ENCODE measurements at regions not wholly inside any gene's neighbourhood (a gene's known extent, or its start where the extent isn't known, plus 50 kb on each side); places are given as distances from the start of the nearest gene placed in this dataset.
"Not testable (repeated sequence)": the region's sequence is repeated elsewhere in the genome, so short reads cannot be mapped to it uniquely, and the experiment has no call there.

GRCh38 chr7:23931633-23932032, 221.6 kb downstream of the STK31 start:
- no peak for DNase-seq

- DNase-seq = no peak
Observed at GRCh38 chr7:23938215-23938614, 228.2 kb downstream of the STK31 start.

DNA sequence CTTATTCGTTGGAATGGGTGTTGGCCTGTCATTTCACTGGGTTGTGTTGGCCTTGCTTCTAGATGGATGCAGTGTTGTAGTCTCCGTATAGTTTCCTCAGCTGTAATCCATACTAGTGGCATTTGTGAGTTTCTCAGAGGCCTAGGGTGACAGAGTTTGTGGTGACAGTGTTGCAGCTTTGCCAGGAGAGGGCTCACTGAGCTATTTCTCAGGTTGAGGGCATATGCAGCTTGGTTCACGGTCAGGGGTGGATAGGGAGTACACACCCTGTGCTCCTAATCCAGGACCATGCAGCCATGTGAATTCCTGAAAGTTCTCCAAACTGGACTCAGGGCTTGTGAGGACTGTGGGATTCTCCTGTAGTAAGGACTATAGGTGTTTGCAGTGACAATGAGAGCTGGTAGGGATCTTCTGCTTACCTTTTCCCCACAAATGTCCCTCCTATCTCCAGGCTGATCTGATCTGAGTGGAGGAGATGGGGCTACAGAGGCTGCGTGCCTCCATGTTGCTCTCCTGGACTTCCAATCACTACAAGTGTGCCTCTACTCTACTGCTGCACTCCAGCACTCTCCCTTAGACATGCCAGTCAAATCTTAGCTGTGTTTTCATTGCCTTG, 229.0 kb downstream of the STK31 start:
- no peak for DNase-seq

- DNase-seq = not testable (repeated sequence)
Observed at GRCh38 chr7:23939747-23940146, 229.7 kb downstream of the STK31 start.

DNA sequence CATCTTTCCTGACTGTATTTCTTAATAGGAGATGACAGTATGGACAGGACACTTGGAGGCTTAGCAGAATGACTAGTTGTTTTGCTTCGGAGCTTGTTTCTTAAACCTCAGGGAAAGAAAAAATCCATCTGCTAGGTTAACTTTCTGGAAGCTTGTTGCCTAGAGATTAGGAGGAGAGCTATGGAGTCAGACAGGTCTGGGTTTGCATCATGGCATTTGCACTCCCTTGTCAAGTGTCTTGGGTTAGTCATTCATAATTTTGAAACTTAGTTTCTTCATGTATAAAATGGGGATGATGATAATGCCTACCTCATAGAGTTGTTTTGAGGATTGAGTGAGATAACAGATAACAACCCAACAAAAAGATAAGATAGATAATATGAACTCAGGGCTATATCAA, 231.5 kb downstream of the STK31 start:
- DNase-seq = no peak

DNA sequence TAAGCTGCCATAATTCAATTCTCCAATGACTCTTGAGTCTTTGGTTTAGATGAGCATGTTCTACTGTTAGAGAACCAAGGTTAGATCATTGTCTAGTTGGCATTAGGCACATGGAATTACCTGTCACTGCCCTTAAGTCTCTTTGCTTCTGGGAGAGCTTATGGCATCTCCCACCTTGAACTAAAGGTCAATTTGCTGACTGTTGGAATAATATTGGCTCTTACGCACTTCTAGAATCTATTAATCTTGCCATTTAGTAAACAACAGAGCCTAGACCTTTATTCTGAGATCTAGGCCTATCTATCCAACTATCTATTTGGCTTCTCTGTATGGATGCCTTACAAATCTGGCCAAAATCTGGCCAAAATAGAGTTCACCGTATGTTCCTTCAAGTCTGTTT, 232.0 kb downstream of the STK31 start:
- DNase-seq = no peak

GRCh38 chr7:23944131-23944530, 234.1 kb downstream of the STK31 start:
- DNase-seq = no peak

GRCh38 chr7:23945472-23945871, 235.5 kb downstream of the STK31 start:
- DNase-seq = no peak

GRCh38 chr7:23955145-23955544, 245.1 kb downstream of the STK31 start:
- no peak for DNase-seq

DNA sequence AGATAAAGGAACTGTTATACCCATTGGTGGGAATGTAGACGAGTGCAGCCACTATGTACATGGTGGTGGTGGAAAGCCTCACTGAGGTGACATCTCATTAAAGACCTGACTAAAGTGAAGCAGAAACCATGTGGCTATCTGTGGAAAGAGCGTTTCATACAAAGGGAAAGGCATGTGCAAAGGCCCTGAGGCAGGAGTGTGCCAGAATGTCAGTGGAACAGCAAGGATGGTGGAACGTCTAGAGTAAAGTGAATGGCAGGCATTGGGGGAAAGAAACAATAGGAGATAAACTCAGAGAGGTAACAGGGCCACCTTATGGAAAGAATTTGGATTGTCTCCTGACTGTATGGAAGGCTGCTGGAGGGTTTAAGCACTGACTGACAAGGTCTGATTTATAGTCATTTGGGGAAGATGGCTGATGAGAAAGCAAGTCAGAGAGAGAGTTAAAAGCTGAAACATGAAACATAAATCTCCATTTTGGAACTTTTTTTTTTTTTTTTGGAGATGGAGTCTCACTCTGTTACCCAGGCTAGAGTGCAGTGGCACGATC, 245.7 kb downstream of the STK31 start:
- no peak for DNase-seq

- no peak for DNase-seq
Observed at GRCh38 chr7:23956772-23957576, 247.0 kb downstream of the STK31 start.

DNA sequence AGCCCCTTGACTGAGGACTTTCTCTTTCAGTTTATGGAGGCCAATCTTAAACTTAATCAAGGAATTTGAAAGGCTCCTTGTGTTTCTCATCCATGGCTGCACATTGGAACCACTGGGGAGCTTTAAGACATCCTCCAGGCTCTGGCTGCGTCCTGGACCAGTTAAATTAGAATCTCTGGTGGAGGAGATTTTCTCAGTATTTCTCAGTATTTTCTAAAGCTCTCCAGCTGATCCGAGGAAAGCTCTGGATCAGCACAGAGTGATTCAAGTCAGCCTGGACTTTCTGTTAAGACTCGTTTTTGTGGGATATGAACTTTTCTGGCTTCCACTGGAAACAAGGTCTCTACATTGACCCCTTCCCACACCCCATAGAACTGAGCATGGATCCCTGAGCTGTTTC, 249.8 kb downstream of the STK31 start:
- no peak for DNase-seq

DNA sequence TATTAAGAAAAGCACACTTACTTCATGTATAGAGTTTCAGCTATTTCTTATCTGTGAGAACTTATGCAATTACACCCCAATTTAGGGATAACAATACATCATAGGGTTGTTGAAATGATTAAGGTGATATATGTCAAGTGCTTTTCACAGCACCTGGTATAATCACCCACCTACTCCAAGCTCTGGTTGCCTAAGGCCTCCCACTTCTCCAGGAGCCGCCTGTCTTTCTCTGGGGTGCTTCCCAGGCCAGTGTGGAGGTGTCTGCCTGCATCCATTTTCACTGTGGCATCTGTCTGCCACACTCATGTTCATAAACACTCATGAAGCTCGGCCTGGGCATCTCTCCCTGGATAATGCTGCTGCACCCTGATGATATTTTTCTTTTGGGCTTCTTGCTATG, 250.3 kb downstream of the STK31 start:
- no peak for DNase-seq

DNA sequence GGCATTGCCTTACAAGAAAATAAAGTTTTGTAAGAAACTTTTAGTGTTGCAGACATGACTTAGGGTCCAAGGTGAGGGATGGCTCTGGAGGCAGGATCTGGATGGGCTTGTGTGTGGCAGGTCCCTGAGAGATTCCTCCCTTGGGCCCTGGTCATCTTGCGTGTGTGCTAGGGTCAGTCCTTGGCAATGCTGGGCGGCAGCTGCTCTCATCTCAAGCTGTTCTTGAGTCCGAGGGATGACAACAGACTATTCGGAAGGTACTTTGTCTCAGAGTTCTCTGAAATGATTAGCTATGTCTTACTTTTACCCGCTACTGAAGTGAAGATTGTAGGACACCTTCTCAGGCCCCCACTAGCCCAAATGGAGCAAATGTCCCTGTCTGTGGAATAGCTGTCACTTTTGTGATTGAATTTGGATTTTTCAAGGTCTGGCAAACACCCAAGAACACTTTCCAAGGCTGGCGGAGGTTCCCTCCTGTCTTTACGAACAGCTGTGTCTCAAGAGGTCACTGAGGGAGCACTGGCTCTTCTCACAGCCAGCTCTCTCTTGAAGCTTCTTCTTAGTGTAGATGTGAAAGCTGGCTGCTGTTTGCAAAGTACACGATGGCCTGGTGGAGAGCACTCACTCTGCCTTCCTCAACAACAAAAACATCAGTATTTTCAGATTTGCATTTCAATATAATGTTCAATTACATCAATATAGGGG, 253.6 kb downstream of the STK31 start:
- no peak for DNase-seq

- no peak for DNase-seq
Observed at GRCh38 chr7:23964715-23965114, 254.7 kb downstream of the STK31 start.

DNA sequence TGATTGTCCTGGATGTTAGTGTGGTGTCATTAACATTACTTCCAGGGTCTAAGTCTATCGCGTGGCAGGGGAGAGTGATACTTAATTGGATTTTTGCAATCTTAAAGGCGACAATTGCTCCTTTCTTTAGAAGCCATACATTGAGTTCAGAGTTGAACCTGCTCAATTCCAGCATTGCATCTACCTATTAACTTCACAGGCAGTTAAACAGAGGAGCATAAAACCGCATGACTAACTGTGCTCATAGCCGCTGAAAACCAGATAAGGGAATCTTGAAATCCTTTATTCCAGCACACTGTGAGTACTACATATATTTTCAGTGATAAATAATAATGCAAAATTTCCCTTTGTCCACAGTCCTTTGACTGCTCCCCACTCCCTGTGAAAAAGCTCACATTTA, 255.3 kb downstream of the STK31 start:
- no peak for DNase-seq

DNA sequence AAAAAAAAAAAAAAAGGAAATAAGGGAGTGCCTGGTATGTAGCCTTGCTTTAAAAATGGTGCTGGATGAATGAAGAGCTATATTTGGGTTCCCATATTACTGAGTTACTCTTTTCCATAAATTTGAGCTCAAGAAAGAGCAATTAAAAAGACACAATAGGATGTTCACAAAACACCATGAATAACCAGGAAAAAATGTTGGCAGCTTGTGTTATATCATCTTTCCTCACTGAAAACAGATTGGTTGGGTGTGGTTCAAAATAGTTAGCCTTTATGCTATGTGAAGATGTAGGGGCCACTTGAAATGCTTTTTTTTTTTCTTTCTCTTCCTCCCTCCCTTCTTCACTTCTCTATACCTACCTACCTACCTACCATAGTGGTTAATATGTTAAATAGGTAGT, 256.9 kb downstream of the STK31 start:
- no peak for DNase-seq

DNA sequence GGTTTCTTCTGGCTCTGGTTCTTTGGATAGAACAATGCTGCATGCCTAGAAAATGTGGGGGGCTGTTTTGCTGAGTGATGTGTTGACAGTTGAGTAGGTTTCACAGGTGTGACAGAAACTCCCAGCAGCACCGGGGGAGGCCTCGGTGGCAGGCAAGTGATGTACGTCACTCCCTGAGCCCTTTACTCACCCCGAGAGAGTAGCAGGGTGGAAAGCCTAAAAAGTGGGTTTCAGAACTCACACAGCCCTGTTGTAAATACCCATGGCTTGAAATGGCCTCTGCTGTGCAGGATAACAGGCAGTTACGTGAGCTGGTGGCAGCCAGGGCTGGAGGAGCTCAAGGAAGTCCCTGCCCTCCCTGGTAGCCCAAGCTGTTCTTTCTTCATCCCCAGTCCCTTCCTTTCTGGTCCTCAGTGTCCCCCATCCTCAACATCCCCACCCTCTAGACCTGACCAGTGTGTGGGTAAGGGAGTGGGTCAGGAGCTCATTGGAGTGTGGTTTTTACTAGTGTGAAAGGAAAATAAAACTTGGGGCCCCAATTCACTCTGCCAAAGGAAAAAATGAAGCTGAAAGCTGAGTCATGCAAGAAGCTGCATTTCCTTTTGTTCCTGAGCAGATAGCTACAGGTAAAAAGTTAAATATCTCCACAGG, 258.1 kb downstream of the STK31 start:
- DNase-seq = no peak

- DNase-seq = no peak
Observed at GRCh38 chr7:23968791-23969190, 258.8 kb downstream of the STK31 start.

GRCh38 chr7:23969443-23969842, 259.4 kb downstream of the STK31 start:
- no peak for DNase-seq

GRCh38 chr7:23970193-23970592, 260.2 kb downstream of the STK31 start:
- DNase-seq = no peak

- DNase-seq = no peak
Observed at GRCh38 chr7:23971031-23971430, 261.0 kb downstream of the STK31 start.

Measured in amygdala (tissue), 56 donors.